Neural progenitor cell (in vitro differentiated cells): ENCODE measurements at regions not wholly inside any gene's neighbourhood (a gene's known extent, or its start where the extent isn't known, plus 50 kb on each side); places are given as distances from the start of the nearest gene placed in this dataset.

Experiments
- DNase-seq: peaks from one replicate; pipeline ENCODE4 v3.0.0-alpha.2; 2016; ENCODE audit warnings: low spot score
- H2AFZ ChIP-seq: fragments of 200-600 bp; sonication (generic); replicated peaks from 2 replicates; pipeline ENCODE4 v1.6.1; 2016; ENCODE audit warnings: antibody characterized with exemption
- H3F3A ChIP-seq: fragments of 200-600 bp; sonication (generic); 2 replicates; pipeline ENCODE4 v1.6.1; 2016; ENCODE audit warnings: antibody characterized with exemption, low read depth
- H3K27ac ChIP-seq: fragments of 200-600 bp; sonication (generic); 2 replicates; pipeline ENCODE4 v1.5.1; 2016; ENCODE audit warnings: mild to moderate bottlenecking
- H3K27me3 ChIP-seq: fragments of 200-600 bp; sonication (generic); 2 replicates; pipeline ENCODE4 v1.6.1; 2016; ENCODE audit warnings: mild to moderate bottlenecking, moderate library complexity
- H3K36me3 ChIP-seq: fragments of 200-600 bp; sonication (generic); 2 replicates; pipeline ENCODE4 v1.5.1; 2016
- H3K4me1 ChIP-seq: fragments of 200-600 bp; sonication (generic); 2 replicates; pipeline ENCODE4 v1.6.1; 2016; ENCODE audit warnings: mixed run types
- H3K4me2 ChIP-seq: fragments of 200-600 bp; sonication (generic); 2 replicates; pipeline ENCODE4 v1.6.1; 2016
- H3K4me3 ChIP-seq: fragments of 200-600 bp; sonication (generic); 2 replicates; pipeline ENCODE4 v1.5.1; 2016
- H3K79me2 ChIP-seq: fragments of 200-600 bp; sonication (generic); 2 replicates; pipeline ENCODE4 v1.6.1; 2016; ENCODE audit warnings: low read depth
- H3K9ac ChIP-seq: fragments of 200-600 bp; sonication (generic); 2 replicates; pipeline ENCODE4 v1.6.1; 2016
- H3K9me3 ChIP-seq: fragments of 200-600 bp; sonication (generic); 2 replicates; pipeline ENCODE4 v1.5.1; 2016; ENCODE audit warnings: low read depth
- H4K20me1 ChIP-seq: fragments of 200-600 bp; sonication (generic); 2 replicates; pipeline ENCODE4 v1.6.1; 2016; ENCODE audit warnings: low read depth
- H3K27ac Mint-ChIP-seq: 3 replicates; pipeline ENCODE4 v1.8.0; 2021; ENCODE audit warnings: mixed read lengths
- H3K27me3 Mint-ChIP-seq: 2 replicates; pipeline ENCODE4 v1.8.0; 2022; ENCODE audit warnings: low read depth, mild to moderate bottlenecking, inconsistent platforms, moderate library complexity, mixed read lengths; ENCODE audit not compliant: insufficient read depth
- H3K36me3 Mint-ChIP-seq: 3 replicates; pipeline ENCODE4 v1.8.0; 2021; ENCODE audit warnings: mixed read lengths
- H3K4me1 Mint-ChIP-seq: 3 replicates; pipeline ENCODE4 v1.8.0; 2021; ENCODE audit warnings: mixed read lengths
- H3K4me3 Mint-ChIP-seq: 3 replicates; pipeline ENCODE4 v1.8.0; 2021; ENCODE audit warnings: mild to moderate bottlenecking, moderate library complexity, mixed read lengths
- H3K9me3 Mint-ChIP-seq: 3 replicates; pipeline ENCODE4 v1.8.0; 2020; ENCODE audit warnings: mixed read lengths
- CTCF ChIP-seq: fragments of 200-600 bp; sonication (generic); IDR thresholded peaks from 2 replicates; pipeline ENCODE4 v1.5.1; 2017; ENCODE audit warnings: antibody characterized with exemption, mild to moderate bottlenecking
- EZH2 ChIP-seq: fragments of 200-600 bp; sonication (generic); IDR thresholded peaks from 2 replicates; pipeline ENCODE4 v1.6.1; 2017; ENCODE audit warnings: antibody characterized with exemption, mild to moderate bottlenecking, moderate library complexity
- EZH2phosphoT487 ChIP-seq: fragments of 200-600 bp; sonication (generic); IDR thresholded peaks from 2 replicates; pipeline ENCODE4 v1.6.1; 2017; ENCODE audit warnings: antibody characterized with exemption

GRCh38 chr18:26771524-26771923 lies 94.0 kb downstream of the AQP4 start:
- peak; percentile 47 for DNase-seq
- Mint-ChIP-seq H3K36me3 (peaks cover 1% of the 10 kb centered on the region), H3K27ac (no peak overlapping the region), H3K4me1 (peaks cover 9% of the 10 kb centered on the region), H3K9me3 (peaks cover 12% of the 10 kb centered on the region), H3K4me3 (no peak overlapping the region), H3K27me3 (peaks cover 6% of the 10 kb centered on the region)
- TF ChIP-seq CTCF (peak; percentile 66), EZH2 (no peak), EZH2phosphoT487 (no peak)
- Histone ChIP-seq H3K4me1 (peaks cover 8% of the 10 kb centered on the region), H3K79me2 (no peaks in the 10 kb centered on the region), H3K36me3 (no peaks in the 10 kb centered on the region), H2AFZ (no peak overlapping the region), H3K9ac (no peak overlapping the region), H3K27ac (no peak overlapping the region), H3K4me3 (no peak overlapping the region), H3F3A (no peaks in the 10 kb centered on the region), H3K27me3 (no peaks in the 10 kb centered on the region), H3K9me3 (no peaks in the 10 kb centered on the region), H4K20me1 (no peaks in the 10 kb centered on the region), H3K4me2 (no peak overlapping the region)

- Histone ChIP-seq H3K27ac (no peak overlapping the region), H3F3A (no peaks in the 10 kb centered on the region), H3K27me3 (no peaks in the 10 kb centered on the region), H3K4me1 (peaks cover 7% of the 10 kb centered on the region), H2AFZ (no peak overlapping the region), H3K79me2 (no peaks in the 10 kb centered on the region), H3K9me3 (no peaks in the 10 kb centered on the region), H4K20me1 (no peaks in the 10 kb centered on the region), H3K4me2 (no peak overlapping the region), H3K9ac (no peak overlapping the region), H3K4me3 (no peak overlapping the region), H3K36me3 (no peaks in the 10 kb centered on the region)
- Mint-ChIP-seq H3K27me3 (peaks cover 14% of the 10 kb centered on the region), H3K4me1 (peaks cover 14% of the 10 kb centered on the region), H3K27ac (no peak overlapping the region), H3K4me3 (no peak overlapping the region), H3K36me3 (peaks cover 1% of the 10 kb centered on the region), H3K9me3 (peaks cover 14% of the 10 kb centered on the region)
- DNase-seq: peak; percentile 22
- TF ChIP-seq EZH2: no peak
- no peak for TF ChIP-seq EZH2phosphoT487
- no peak for TF ChIP-seq CTCF
Observed at GRCh38 chr18:26768385-26768784, 97.1 kb downstream of the AQP4 start.

GRCh38 chr18:26765498-26765897 lies 100.0 kb downstream of the AQP4 start:
- peak overlapping the region; percentile 24 for H3K27ac Mint-ChIP-seq
- H3K27ac ChIP-seq: no peak overlapping the region
- no peaks in the 10 kb centered on the region for H3K36me3 ChIP-seq
- no peak overlapping the region for H3K9ac ChIP-seq
- H3K4me2 ChIP-seq: no peak overlapping the region
- H3K4me3 ChIP-seq: no peak overlapping the region
- no peaks in the 10 kb centered on the region for H3K9me3 ChIP-seq
- no peak overlapping the region for H3K4me3 Mint-ChIP-seq
- TF ChIP-seq CTCF (no peak), EZH2 (no peak), EZH2phosphoT487 (no peak)
- no peak for DNase-seq
- no peaks in the 10 kb centered on the region for H3F3A ChIP-seq
- no peaks in the 10 kb centered on the region for H3K27me3 ChIP-seq
- no peak overlapping the region for H2AFZ ChIP-seq
- no peaks in the 10 kb centered on the region for H4K20me1 ChIP-seq
- peaks cover 15% of the 10 kb centered on the region for H3K27me3 Mint-ChIP-seq
- peaks cover 14% of the 10 kb centered on the region for H3K9me3 Mint-ChIP-seq
- H3K36me3 Mint-ChIP-seq: peaks cover under 1% of the 10 kb centered on the region
- H3K4me1 Mint-ChIP-seq: peaks cover 7% of the 10 kb centered on the region
- peaks cover 7% of the 10 kb centered on the region for H3K4me1 ChIP-seq
- no peaks in the 10 kb centered on the region for H3K79me2 ChIP-seq
